ENCODE measurements at regions not wholly inside any gene's neighbourhood (a gene's known extent, or its start where the extent isn't known, plus 50 kb on each side); places are given as distances from the start of the nearest gene placed in this dataset.

DNA sequence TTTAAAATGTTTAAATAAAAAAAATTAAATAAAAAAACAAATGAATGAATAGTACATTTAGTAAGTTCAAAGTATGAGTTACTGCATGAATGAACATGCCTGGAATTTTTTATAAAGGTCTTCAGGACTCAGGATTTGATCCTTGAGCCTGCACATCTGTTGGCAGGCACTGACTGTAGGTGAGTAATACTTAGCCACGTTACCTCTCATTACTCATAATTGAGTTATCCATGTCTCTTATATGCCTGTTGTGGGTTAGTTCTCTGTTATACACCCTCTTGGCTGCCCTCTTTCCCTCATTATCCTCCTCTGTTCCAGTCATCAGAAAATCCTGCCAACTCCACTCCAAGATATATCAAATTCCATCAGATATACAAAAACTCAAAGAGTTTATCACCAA lies 276.0 kb downstream of the FBXW7 start:
- intact Hi-C loops (cut with DNase I, micrococcal nuclease): no loop called here
- Histone ChIP-seq H3K9me3 (no peaks in the 10 kb centered on the region), H3K4me3 (no peak overlapping the region), H3K4me1 (ENCODE audit: low read depth) (no peaks in the 10 kb centered on the region), H3K36me3 (ENCODE audit: low read depth) (no peaks in the 10 kb centered on the region)
- DNase-seq (no peak), ATAC-seq (no peak)
- TF ChIP-seq, protein P1, sequence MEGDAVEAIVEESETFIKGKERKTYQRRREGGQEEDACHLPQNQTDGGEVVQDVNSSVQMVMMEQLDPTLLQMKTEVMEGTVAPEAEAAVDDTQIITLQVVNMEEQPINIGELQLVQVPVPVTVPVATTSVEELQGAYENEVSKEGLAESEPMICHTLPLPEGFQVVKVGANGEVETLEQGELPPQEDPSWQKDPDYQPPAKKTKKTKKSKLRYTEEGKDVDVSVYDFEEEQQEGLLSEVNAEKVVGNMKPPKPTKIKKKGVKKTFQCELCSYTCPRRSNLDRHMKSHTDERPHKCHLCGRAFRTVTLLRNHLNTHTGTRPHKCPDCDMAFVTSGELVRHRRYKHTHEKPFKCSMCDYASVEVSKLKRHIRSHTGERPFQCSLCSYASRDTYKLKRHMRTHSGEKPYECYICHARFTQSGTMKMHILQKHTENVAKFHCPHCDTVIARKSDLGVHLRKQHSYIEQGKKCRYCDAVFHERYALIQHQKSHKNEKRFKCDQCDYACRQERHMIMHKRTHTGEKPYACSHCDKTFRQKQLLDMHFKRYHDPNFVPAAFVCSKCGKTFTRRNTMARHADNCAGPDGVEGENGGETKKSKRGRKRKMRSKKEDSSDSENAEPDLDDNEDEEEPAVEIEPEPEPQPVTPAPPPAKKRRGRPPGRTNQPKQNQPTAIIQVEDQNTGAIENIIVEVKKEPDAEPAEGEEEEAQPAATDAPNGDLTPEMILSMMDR (IDR thresholded peaks at IDR 0.05): no peak

DNA sequence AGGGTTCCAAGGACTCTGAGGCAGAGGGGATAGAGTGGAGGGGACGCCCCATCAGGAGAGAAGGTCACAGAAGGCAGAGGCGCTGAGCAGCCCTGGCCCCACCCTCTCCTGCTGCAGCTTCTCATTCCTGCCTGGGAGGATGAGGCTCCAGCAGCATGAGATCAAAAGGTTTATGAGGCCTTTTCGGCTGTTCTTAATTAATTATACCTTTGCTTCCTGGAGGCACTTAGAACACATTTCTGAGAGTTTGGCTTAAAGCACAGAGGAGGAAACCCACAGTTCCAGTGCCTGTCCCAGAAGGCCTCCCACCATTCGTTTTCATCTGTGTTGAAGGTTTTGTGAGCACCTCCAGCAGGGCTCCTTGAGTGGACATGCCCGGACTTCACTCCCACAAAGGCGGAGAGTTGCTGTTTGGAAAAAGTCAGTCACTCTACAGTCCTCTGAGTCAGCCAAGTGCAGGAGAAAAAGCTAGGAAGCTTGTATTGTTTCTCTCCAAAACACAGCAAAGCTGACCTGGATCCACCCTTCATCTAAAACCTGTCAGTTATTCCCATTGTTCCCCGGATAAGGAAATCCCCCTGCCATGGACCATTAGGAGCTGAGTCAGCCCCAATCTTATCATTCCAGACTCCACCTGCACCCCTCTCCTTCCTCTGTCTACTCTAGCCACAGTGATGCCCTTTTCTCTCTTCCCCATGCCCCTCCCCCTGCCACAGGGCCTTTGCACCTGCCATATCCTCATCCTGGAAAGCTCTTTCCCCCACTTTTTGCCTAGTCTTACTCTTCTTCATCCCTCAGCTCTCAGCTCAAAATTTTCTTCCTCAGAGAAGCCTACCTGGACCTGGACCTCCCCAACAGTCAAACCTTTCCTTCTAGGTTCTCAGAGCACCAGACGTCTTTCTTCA lies 276.8 kb downstream of the FBXW7 start:
- H3K36me3 ChIP-seq (ENCODE audit: low read depth): no peaks in the 10 kb centered on the region
- no peaks in the 10 kb centered on the region for H3K9me3 ChIP-seq
- ATAC-seq (no peak), DNase-seq (no peak)
- H3K4me3 ChIP-seq: no peak overlapping the region
- intact Hi-C loops (cut with DNase I, micrococcal nuclease): no loop called here
- H3K4me1 ChIP-seq (ENCODE audit: low read depth): no peaks in the 10 kb centered on the region
- TF ChIP-seq, protein P1 (IDR thresholded peaks at IDR 0.05): no peak

DNA sequence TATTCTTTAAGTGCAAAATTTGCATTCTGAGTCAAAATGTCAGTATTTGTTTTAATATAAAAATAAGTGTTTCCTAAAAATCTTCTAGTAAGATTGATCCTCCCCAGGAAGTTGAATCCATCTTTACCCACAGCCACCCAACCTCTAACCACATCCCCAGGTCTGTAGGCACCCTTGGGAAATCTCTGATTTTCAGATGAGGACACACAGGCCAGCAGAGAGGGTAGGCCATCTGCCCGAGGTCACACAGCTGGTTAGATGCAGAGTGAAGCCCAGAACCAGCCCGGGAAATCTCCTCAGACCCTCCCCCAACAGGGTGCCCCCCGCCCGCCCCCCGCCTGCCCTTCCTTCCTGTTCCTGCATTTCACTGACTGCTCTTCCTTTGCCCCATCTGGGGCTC lies 277.5 kb downstream of the FBXW7 start:
- no peak overlapping the region for H3K4me3 ChIP-seq
- ATAC-seq: no peak
- TF ChIP-seq, protein P1 (IDR thresholded peaks at IDR 0.05): no peak
- no peaks in the 10 kb centered on the region for H3K9me3 ChIP-seq
- no peaks in the 10 kb centered on the region for H3K36me3 ChIP-seq (ENCODE audit: low read depth)
- H3K4me1 ChIP-seq (ENCODE audit: low read depth): no peaks in the 10 kb centered on the region
- intact Hi-C loops (cut with DNase I, micrococcal nuclease): no loop called here
- no peak for DNase-seq

DNA sequence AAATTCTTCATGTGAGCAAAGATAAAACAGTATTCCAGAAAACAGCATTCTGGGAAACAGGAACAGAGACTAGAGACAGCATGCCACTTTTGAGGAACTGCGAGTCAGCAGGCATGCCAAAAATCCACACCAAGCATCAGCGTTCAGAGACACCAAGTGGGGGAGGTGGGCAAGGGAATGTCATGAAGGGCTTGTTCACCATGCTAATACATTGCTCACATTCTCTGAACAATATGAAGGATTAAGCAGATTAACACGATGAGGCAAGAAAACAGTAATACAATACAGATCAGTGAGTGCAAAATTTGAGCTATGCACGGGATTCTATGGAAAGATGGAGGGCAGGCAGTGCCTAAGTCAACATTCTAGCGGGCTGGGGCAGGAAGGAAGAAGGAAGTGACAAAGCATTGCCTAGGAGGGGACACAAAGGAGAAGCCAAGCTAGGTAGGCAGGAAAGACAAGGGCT lies 278.3 kb downstream of the FBXW7 start:
- Histone ChIP-seq H3K4me1 (ENCODE audit: low read depth) (no peaks in the 10 kb centered on the region), H3K9me3 (no peaks in the 10 kb centered on the region), H3K36me3 (ENCODE audit: low read depth) (no peaks in the 10 kb centered on the region), H3K4me3 (no peak overlapping the region)
- no peak for ATAC-seq
- DNase-seq: no peak
- TF ChIP-seq, protein P1 (IDR thresholded peaks at IDR 0.05): no peak
- intact Hi-C loops (cut with DNase I, micrococcal nuclease): no loop called here

DNA sequence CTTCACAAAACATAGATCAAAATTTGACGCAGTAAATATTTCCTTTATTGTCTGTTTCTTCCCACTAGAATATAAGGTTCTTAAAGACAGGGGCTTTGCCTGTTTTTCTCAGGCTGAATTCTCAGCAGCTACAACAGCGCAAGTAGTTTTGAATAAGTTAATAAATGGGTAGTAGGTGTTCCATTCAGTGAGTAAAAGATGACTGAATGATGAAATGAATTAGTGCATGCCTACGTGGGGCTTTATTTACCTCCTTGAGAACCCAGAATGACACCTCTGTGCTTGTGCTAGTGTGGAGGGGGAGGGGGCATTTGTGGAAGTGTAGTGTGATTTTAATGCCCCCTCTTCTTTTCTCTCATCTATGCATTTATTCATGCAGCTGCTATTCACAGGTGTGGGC lies 278.9 kb downstream of the FBXW7 start:
- DNase-seq: no peak
- H3K4me3 ChIP-seq: no peak overlapping the region
- TF ChIP-seq, protein P1 (IDR thresholded peaks at IDR 0.05): no peak
- no peaks in the 10 kb centered on the region for H3K4me1 ChIP-seq (ENCODE audit: low read depth)
- intact Hi-C loops (cut with DNase I, micrococcal nuclease): no loop called here
- H3K9me3 ChIP-seq: no peaks in the 10 kb centered on the region
- no peaks in the 10 kb centered on the region for H3K36me3 ChIP-seq (ENCODE audit: low read depth)
- no peak for ATAC-seq
